Urothelium cell line (cell line): ENCODE measurements at regions not wholly inside any gene's neighbourhood (a gene's known extent, or its start where the extent isn't known, plus 50 kb on each side); places are given as distances from the start of the nearest gene placed in this dataset.
A peak's percentile ranks its signal among the peaks of the same experiment; 100 is the strongest.

ENCODE experiments used
- DNase-seq: peaks from one replicate; pipeline ENCODE4 v3.0.0; 2011; ENCODE audit warnings: low spot score, mixed read lengths
- FAIRE-seq: peaks from 2 replicates; lab custom pipeline; 2011; peaks lifted over from hg19 to GRCh38; lab: Jason Lieb, UNC

DNA sequence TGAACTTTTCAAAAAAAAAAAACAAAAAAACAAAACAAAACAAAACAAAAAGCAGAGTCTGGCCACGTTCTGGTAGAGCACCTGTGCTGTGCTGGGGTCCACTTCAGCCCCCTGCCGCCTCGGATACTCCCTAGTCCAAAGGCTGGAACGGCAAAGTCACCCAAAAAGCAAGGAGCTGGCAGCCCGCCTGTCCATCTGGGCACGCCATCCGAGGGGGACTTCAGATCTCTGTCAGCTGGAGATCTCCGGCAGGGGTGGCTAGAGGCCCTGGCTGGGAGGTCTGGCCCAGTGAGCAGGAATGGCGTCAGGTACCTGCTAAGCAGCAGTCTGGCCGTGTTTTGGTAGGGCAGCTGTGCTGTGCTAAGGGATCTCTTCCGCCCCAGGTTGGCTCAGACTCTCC, 152.3 kb upstream of the ZNF516 start:
- DNase-seq (no peak), FAIRE-seq (no peak)

DNA sequence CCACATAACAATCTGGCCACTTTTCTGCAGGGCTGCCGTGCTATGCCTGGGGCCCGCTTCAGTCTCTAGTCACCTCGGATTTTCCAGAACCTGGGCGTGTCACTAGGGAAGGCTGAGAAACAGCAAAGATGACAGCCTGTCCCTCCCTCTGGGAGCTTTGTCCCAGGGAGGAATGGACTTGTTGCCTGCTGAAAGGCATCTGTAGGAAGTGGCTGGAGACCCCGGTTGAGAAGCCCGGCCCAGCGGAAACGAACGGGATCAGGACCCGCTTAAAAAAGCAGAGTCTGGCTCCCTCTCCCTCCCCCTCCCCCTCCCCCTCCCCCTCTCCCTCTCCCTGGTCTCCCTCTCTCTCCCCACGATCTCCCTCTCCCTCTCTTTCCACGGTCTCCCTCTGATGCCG, 149.5 kb upstream of the ZNF516 start:
- no peak for DNase-seq
- FAIRE-seq = no peak

DNA sequence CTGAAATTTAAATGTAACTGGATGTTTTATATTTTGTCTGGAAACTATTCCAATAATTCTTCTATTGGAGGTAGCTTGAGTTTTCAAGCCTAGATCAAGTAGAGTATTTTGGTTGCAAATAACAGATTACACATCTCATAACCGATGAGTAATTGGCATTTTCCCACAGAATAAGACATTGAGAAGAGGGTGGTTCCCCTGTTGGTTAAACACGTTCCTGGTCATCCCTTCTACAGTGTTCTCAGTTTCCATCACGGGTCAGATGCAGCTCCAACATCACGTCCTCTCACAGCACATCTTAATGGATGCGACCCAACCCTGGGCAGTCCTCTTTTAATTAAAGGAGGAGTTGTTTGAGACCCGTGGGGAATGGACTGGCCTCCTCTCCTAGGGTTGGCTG, 149.0 kb upstream of the ZNF516 start:
- DNase-seq (no peak), FAIRE-seq (no peak)

DNA sequence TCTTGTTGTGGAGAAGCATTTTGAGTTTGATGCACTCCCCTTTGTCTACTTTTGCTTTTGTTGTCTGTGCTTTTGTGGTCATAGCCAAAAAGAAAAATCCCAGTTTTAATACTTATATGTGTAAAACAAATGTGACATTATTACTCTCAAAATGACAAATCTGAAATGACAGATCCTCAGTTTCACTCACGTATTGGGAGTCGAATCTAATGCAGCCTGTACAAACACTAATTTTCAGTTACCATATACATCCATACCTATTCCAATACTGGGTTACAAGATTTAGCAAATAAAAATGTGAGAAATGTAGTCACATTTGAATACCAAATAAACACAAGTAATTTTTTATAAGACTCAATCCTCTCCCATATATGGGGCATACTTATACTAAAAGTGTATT, 148.2 kb upstream of the ZNF516 start:
- no peak for FAIRE-seq
- DNase-seq = no peak

DNA sequence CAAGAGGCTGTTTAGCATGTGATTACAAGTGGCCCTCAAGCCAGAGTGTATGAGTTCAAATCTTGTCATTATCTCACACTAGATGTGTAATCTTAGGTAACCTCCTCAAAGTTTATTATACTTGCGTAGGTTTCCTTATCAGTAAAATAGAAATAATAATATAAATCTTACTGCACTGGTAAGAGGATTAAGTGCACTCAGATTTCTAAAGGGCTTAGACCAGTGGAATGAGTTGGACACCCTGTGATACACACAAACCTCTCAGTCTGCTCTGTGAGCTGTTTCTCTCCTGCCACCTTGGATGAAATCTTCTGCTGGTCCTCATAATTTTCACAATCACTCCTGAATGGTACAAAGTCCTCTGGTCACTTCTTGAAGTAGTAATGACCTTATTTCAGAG, 145.4 kb upstream of the ZNF516 start:
- no peak for DNase-seq
- FAIRE-seq = no peak

DNA sequence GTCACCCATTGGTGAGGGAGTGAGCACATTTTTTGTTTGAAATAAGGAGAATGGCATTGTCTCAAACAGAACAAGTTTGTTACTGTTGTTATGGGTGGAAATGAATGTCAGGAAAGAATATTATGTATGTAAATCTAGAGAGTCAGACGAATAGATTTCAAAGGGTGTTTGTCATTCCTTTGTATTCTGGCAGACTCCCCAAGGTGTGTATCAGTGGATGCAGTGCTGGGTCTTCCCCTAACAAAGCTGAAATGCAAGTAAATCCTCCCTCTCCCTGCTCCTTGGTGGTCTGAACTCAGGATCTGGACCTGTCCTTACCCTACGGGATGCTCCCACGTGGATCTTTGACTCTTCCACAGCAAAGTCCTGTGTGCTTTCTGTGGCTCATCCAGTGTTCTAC, 139.5 kb upstream of the ZNF516 start:
- FAIRE-seq = no peak
- no peak for DNase-seq

DNA sequence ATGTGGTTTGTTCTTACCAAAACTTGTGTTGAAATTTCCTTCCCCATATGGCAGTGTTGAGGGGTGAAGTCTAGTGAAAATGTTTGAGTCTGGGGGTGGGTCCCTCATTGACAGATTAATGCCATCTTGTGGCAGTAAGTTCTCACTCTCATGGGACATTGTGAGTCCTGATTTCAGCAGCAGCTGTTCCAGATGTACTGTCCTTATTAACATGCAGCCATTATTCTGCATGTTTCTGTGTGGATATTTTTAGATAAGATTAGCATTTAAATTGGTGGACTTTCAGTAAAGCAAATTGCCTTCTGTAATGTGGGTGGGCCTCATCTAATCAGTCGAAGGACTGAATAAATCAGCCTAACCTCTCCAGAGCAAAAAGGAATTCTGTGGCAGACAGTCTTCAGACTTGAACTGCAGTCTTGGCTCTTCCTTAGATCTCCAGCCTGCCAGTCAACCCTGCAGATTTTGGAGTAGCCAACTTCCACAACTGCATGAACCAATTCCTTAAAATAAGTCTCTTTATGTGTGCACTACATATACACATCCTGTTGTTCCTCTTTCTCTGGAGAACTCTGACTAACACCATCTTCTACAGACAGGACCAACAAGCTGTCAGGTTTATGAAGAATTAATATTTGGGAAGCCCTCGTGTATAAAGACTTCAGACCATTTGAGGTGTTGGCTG, 138.7 kb upstream of the ZNF516 start:
- DNase-seq (no peak), FAIRE-seq (no peak)

DNA sequence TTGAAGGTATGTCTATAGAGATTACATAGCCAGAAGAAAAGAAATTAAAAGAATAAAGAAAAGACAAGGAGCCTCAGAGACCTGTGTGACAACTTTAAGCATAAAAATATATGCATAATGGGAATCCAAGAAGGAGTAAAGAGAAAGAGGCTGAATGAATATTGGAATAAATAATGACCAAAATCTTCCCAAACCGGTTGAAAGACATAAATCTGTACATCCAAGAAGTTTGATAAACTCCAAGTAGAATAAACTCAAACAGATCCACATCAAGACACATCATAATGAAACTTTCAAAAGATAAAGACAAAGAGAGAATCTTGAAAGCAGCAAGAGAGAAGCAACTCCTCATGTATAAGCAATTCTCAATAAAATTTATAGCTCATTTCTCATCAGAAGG, 132.4 kb upstream of the ZNF516 start:
- no peak for DNase-seq

DNA sequence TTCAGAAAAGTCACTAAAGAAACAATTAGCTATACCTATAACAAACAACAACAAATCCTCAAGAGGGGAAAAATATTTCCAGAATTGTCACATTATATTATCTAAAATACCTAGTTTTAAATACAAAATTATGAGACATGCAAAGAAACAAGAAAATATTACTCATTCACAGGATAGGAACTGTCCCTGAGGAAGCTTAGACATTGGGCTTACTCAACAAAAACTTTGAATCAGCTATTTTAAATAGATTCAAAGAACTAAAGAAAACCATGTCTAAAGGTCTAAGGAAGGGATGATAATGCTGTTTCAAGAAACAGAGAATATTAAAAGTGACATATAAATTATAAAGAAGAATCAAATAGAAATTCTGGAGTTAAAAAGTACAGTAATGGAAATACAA, 131.9 kb upstream of the ZNF516 start:
- no peak for DNase-seq
- no peak for FAIRE-seq

More for the DNA sequence above, 132.4 kb upstream of the ZNF516 start:
- no peak for FAIRE-seq

DNA sequence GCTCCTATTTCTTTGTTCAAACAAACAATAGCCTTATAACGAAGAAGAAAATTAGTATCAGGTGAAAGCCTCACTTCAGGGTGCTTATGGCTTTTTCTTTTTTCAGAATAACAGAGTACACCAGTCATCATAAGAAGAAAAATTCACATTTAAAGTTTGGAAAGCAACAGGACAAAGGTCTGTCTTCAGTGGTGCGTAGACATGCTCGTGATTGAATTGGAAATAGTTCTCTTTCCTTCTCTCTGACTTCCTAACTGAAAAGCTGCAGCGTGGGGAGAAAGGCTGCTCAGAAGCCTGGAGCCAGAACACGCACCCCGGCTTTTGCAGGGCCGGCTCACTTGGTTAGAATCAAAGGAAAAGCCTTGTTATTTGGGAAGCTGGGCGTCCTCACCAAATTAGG, 127.6 kb upstream of the ZNF516 start:
- FAIRE-seq (no peak), DNase-seq (no peak)

DNA sequence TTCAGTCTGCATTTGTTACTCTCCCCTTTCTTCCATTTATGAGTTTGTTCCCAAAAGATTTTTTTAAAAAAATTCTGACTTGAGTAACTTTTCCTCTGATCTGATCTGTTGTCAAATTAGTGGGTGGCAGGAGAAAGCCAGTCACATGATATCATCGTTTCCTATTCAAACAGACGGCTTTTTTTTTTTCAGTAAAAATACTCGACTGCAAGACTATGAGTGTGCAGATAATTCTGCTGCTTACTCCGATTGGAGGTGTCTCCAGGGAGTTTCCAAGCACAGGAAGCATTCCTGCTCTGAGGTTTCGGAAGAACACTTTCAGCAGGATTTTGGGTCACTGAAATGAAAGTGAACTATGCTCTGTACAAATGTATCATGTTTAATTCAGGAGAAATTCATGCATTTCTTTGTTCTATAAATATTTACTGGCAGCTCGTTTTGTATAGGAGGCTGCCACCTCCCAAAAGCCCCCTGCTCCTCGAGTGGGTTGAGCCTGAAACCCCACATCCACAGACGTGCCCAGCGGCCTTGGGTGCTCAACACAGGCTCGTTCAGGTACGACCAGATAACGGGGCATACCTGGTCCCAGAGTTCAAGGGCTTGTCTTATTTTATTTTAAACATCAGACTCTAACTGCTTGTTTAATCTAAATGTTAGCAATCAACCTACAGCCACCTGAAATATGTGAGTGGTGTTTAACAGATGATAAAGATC, 126.9 kb upstream of the ZNF516 start:
- FAIRE-seq (no peak), DNase-seq (peak; percentile 51)

DNA sequence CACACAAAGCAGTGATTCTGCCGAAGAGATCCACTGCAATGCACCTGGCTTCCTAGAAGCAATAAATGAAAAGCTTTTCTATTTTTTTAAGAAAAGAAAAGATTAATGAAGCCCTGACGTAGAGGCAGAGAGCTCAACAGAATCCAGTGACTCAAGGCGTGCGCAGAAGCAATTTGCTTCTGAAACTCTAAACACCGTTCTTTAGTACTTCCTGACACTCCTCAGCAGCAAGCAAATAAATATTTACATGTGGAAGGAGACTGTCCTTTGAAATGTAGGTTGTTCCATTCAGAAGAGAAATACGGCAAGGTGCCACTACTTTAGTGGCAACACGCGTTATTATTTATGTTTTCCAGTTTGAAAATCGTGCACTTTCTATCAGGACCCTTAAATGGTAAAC, 126.2 kb upstream of the ZNF516 start:
- DNase-seq (no peak), FAIRE-seq (no peak)

DNA sequence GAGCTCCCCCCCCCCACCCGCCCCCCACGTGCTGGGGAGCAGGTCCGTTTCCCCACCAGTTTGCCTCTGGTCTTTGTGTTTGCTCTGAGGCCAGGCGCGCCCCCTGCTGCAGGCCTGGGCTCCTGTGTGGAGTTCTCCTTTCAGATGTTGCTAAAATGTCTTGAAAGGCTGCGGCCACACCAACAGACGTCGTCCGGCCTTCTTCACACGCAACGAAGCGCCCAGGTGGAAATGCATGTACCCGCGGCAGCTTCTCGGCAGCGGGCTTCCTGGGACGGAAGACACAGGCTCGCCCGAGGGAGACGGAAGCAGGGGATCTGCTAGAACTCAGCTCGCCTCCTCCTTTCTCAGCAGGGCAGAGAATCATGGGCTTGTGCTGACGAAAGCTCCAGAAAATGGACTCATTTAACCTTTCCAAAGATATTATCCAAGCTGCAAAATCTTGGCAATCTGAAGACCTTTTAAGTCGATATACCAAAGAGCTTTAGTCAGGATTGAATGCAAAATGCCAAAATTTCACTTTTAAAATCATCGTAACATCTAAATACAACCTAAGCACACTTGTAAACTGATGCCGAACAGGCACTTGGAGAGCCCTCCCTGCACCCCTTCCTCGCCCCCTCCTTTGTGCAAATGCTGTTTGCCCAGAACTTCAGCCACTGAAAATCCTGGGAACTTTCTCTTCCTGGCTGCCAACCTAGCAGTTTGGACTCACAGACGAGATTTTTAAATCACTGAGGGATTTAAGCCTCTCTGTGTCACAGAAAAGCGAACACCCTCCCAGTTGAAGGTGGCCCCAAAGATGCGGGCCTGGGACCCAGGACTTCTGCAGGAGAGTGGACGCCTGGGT, 125.5 kb upstream of the ZNF516 start:
- no peak for DNase-seq
- FAIRE-seq = no peak

DNA sequence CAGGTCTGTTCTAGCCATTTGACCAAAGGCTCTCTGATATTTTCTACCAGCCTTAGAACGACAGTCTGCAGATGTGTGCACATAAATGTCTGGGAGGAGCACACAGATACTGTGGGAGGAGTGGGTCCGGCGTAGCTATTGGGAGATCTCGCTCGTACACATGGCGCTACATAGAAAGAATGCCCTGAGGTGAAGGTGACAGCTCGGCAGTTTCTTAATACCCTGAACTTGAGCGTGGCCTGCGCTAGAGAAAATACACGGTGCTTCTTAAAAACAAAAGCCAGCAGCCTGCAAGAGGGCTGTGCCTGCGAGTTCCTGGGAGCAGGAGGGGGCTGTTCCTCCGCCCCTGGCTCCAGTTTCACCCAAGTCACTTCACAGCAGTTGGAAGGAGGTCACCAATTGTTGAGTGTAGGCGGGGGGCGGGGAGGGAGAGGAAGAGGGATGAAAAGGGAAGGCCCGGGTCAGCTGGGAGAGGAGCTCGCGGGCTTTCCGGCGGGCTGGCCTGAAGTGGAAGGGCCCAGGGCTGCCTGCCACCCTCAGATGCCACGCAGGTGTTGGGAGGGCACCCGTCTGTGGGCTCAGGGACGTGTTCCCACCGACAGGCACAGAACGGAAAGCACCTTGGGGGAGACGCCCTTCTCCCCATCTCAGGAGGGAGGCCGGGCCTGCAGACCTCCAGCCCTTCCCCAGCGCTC, 124.7 kb upstream of the ZNF516 start:
- DNase-seq = no peak
- FAIRE-seq = no peak

DNA sequence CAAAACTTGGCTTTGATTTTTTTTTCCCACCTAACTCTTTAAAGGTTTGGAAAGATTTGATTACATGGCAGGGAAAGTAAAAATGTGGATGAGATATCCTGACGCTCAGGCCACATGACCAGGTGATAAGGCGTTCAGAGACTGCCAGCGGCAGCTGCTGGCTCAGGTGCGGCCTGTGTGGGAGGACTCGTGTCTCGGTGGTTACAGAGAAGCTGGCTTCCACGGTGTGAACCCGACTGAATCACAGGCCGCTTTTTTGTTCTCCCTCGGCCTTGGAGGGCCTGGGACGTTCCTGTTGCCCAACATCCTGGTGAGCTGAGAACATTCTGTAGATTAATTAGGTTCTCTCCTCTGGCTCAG, 124.2 kb upstream of the ZNF516 start:
- DNase-seq (no peak), FAIRE-seq (no peak)

DNA sequence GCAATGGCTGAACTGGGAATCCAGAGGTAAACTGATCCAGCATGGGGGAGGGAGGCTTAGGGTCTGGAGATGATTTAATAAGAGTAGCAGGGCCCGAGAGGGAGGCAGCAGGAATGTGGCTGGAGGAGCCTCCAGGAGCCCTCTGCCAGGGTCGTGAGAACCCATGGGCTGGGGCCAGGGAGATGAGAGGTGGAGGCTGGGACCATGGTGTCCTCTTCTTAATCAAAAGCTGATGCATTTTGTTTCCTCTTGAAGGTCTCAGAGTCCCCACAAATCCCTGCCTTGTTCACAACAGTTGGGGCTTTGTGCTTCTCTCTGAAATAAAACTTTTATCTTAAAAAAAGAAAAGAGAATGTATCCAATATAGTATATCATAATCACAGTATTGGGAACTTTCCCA, 123.7 kb upstream of the ZNF516 start:
- FAIRE-seq (no peak), DNase-seq (no peak)

DNA sequence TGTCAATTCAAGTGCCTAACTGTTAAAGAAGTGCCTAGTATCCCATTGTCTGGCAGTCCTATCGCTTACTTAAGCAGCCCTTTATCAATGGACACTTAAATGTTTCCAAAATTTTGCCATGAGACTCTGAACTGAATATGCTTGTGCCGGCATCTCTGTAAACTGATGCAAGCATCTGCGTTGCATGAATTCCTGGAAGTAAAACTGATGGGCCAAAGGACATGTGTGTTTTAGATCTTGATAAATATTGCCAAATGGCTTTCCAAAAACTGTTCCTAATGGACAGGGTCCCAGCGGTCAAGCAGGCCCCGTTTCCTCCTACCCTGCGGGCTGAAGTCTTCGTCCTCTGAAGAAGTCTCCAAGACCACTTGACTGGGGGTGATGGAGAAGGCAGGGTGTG, 121.3 kb upstream of the ZNF516 start:
- FAIRE-seq = no peak

DNA sequence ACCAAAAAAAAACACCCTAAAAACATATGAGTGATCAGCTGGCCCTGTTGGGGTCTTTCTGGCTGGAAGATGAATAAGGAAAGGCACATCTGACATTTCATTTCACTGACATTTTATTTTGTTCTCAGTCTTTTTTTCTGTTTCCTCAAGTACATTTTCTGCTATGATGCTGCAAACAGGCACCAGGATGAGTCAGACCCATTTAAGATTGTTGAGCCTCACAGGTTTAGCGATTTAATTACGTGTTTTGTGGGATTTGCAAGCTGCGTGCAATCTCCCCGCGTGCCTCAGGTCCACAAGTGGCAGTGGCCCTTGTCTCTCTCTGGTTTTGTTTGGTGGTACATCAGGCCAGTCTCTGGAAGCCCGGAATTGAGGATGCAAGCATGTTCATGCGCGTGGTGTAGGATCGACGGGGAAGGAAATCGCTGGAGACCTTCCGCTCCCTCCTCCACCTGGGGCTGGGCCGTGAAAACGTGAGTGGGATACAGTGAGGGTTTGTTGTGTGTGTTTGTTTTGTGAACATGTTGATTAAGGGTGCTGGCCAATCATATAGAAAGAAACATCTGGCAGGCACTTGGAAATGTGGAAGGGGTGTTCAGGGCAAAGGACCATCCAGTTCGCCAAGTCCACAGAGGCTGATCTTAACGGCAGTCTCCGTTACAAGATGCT, 120.2 kb upstream of the ZNF516 start:
- FAIRE-seq = no peak
- DNase-seq = no peak

More for the DNA sequence above, 121.3 kb upstream of the ZNF516 start:
- no peak for DNase-seq

DNA sequence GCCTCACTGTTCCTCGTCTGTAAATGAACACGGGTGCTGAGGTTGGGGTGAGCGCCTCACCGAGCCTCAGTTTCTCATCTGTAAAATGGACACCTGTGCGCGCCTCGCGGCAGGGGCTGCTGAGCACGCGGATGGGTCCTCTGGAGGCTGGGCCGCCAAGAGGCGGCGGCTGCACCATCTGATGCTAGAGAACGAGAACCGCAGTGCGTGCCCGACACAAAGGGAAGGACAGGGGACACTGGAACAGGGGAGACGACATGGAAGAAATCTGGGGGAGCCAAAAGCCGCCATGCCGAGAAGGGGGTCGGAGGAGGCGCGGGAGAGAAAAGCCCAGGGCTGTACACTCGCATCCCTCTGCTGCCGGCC, 118.7 kb upstream of the ZNF516 start:
- no peak for FAIRE-seq

DNA sequence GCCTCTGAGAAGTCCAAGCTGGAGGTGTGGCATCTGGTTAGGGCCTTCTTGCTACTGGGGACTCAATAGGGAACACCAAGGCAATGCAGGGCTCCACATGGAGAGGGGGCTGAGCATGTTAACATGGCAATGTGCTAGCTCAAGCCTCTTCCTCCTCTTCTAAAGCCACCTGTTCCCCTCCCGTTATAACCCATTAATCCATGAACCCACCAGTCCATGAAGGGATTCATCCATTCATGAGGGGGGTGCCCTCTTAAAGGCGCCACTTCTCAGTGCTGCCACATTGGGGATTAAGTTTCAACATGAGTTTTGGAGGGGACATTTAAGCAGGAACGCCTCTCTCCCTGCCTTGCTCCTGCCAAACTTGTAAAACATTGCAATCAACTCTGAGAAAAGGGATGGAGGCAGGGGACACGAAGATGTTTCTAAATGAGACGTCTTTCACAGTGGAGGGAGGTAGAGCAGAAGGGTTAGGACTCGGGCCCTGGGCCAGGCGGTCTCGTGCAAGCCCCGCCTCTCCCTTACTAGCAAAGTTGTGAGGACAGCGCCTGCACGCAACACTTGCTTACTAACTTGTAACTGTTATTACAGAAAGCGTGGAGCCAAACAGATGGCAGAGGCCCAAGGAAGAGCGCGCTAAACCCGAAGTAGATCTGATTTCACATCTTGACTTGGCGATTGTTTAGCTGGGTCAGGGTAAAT, 118.2 kb upstream of the ZNF516 start:
- DNase-seq (no peak), FAIRE-seq (no peak)

More for the DNA sequence above, 118.7 kb upstream of the ZNF516 start:
- no peak for DNase-seq
